HG03196 (cell line): ENCODE measurements at regions not wholly inside any gene's neighbourhood (a gene's known extent, or its start where the extent isn't known, plus 50 kb on each side); places are given as distances from the start of the nearest gene placed in this dataset.
"Not testable (repeated sequence)": the region's sequence is repeated elsewhere in the genome, so short reads cannot be mapped to it uniquely, and the experiment has no call there.

Experiments used
- ATAC-seq: cut with Tn5 transposase; IDR thresholded peaks from one replicate; pipeline ENCODE4 v1.9.1; 2021; ENCODE audit not compliant: unreplicated experiment

GRCh38 chr10:64374346-64374745, 853.1 kb downstream of the REEP3 start:
- ATAC-seq: no peak

- no peak for ATAC-seq
Observed at GRCh38 chr10:64376167-64376566, 855.0 kb downstream of the REEP3 start.

- no peak for ATAC-seq
Observed at GRCh38 chr10:64379898-64380297, 858.7 kb downstream of the REEP3 start.

GRCh38 chr10:64385355-64385754, 864.2 kb downstream of the REEP3 start:
- no peak for ATAC-seq

GRCh38 chr10:64394744-64395143, 873.5 kb downstream of the REEP3 start:
- ATAC-seq: no peak

GRCh38 chr10:64396105-64396708, 875.0 kb downstream of the REEP3 start:
- ATAC-seq: no peak

GRCh38 chr10:64397125-64397524, 875.9 kb downstream of the REEP3 start:
- ATAC-seq: no peak

- ATAC-seq: no peak
Observed at GRCh38 chr10:64408391-64409183, 887.4 kb downstream of the REEP3 start.

GRCh38 chr10:64409349-64409748, 888.1 kb downstream of the REEP3 start:
- ATAC-seq: no peak

- ATAC-seq: no peak
Observed at GRCh38 chr10:64416011-64416410, 894.8 kb downstream of the REEP3 start.

- no peak for ATAC-seq
Observed at GRCh38 chr10:64419461-64419860, 898.3 kb downstream of the REEP3 start.

- ATAC-seq: no peak
Observed at GRCh38 chr10:64426745-64427144, 905.5 kb downstream of the REEP3 start.

- no peak for ATAC-seq
Observed at GRCh38 chr10:64430690-64431323, 909.6 kb downstream of the REEP3 start.

- ATAC-seq: not testable (repeated sequence)
Observed at GRCh38 chr10:64441872-64442271, 920.7 kb downstream of the REEP3 start.

GRCh38 chr10:64444163-64444562, 923.0 kb downstream of the REEP3 start:
- ATAC-seq: no peak

- no peak for ATAC-seq
Observed at GRCh38 chr10:64444564-64444963, 923.4 kb downstream of the REEP3 start.

GRCh38 chr10:64449603-64450002, 928.4 kb downstream of the REEP3 start:
- no peak for ATAC-seq

- no peak for ATAC-seq
Observed at GRCh38 chr10:64450312-64450711, 929.1 kb downstream of the REEP3 start.

GRCh38 chr10:64454962-64455361, 933.8 kb downstream of the REEP3 start:
- no peak for ATAC-seq

GRCh38 chr10:64458306-64458705, 937.1 kb downstream of the REEP3 start:
- ATAC-seq: no peak

GRCh38 chr10:64463406-64463805, 942.2 kb downstream of the REEP3 start:
- ATAC-seq: no peak

GRCh38 chr10:64465653-64466052, 944.5 kb downstream of the REEP3 start:
- ATAC-seq: no peak
